Stimulated activated CD4-positive, alpha-beta T cell treated with anti-CD3 and anti-CD28 coated beads, Interleukin-1b, Interleukin-23, amount 100 ng/mL, for 1 hour (primary cell): ENCODE measurements at regions not wholly inside any gene's neighbourhood (a gene's known extent, or its start where the extent isn't known, plus 50 kb on each side); places are given as distances from the start of the nearest gene placed in this dataset.

ENCODE experiments used
- DNase-seq, 2 donors: peaks; one replicate each; pipeline ENCODE4 v3.0.0-alpha.2; 2020; ENCODE audit warnings: low read depth in 2 of 2

- DNase-seq, result no peak
Measured at GRCh38 chr14:71863766-71864165, 68.5 kb upstream of the RGS6 start.
